ENCODE measurements at regions not wholly inside any gene's neighbourhood (a gene's known extent, or its start where the extent isn't known, plus 50 kb on each side); places are given as distances from the start of the nearest gene placed in this dataset.
"Not testable (repeated sequence)": the region's sequence is repeated elsewhere in the genome, so short reads cannot be mapped to it uniquely, and the experiment has no call there.

- not testable (repeated sequence) for H3K27me3 Mint-ChIP-seq (ENCODE audit: low read depth); H3K36me3 Mint-ChIP-seq (ENCODE audit: insufficient read depth in 2 of 2); DNase-seq; H3K27ac Mint-ChIP-seq; H3K4me1 Mint-ChIP-seq (ENCODE audit: low read depth); H3K9me3 Mint-ChIP-seq; H3K4me3 Mint-ChIP-seq; ATAC-seq (replicated peaks in 1 of 2)
These were observed 128.4 kb downstream of the ADCYAP1 start for GRCh38 chr18:1033092-1033491.

- Mint-ChIP-seq H3K9me3 (peaks cover 3 to 4% of the 10 kb centered on the region in 2 donors), H3K27ac (no peak overlapping the region), H3K27me3 (ENCODE audit: low read depth) (no peaks in the 10 kb centered on the region), H3K36me3 (ENCODE audit: insufficient read depth in 2 of 2) (no peaks in the 10 kb centered on the region), H3K4me3 (no peak overlapping the region), H3K4me1 (ENCODE audit: low read depth) (no peaks in the 10 kb centered on the region)
- DNase-seq (no peak), ATAC-seq (replicated peaks in 1 of 2) (no peak)
These were observed 130.3 kb downstream of the ADCYAP1 start for GRCh38 chr18:1034971-1035370.

DNA sequence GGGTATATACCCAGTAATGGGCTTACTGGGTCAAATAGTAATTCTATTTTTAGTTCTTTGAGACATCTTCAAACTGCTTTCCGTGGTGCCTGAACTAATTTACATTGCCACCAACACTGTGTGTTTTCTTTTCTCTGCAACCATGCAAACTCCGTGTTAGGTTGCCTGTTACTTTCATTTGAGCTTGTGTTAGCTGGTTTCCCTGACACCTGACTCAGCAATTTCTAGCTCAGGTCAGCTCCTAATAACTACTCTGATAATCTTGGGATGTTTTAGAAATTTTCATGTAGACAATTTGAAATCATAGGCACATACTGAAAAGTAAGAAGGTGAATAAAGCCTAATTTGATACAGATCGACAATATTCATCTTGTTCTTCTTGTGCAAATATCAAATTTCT lies 132.3 kb downstream of the ADCYAP1 start:
- H3K4me1 Mint-ChIP-seq (ENCODE audit: low read depth) = no peaks in the 10 kb centered on the region
- no peak overlapping the region for H3K27ac Mint-ChIP-seq
- no peak for ATAC-seq (replicated peaks in 1 of 2)

GRCh38 chr18:1037776-1038175 lies 133.1 kb downstream of the ADCYAP1 start:
- no peaks in the 10 kb centered on the region for H3K36me3 Mint-ChIP-seq (ENCODE audit: insufficient read depth in 2 of 2)
- H3K27ac Mint-ChIP-seq = no peak overlapping the region
- H3K4me3 Mint-ChIP-seq = no peak overlapping the region
- no peak for ATAC-seq (replicated peaks in 1 of 2)
- H3K9me3 Mint-ChIP-seq = peaks cover 0 to 2% of the 10 kb centered on the region in 2 donors
- DNase-seq = no peak
- no peaks in the 10 kb centered on the region for H3K4me1 Mint-ChIP-seq (ENCODE audit: low read depth)
- no peaks in the 10 kb centered on the region for H3K27me3 Mint-ChIP-seq (ENCODE audit: low read depth)

More for the DNA sequence above, 132.3 kb downstream of the ADCYAP1 start:
- H3K27me3 Mint-ChIP-seq (ENCODE audit: low read depth) = no peaks in the 10 kb centered on the region
- no peak overlapping the region for H3K4me3 Mint-ChIP-seq
- peaks cover under 1 to 2% of the 10 kb centered on the region in 2 donors for H3K9me3 Mint-ChIP-seq
- H3K36me3 Mint-ChIP-seq (ENCODE audit: insufficient read depth in 2 of 2) = no peaks in the 10 kb centered on the region
- DNase-seq = no peak

DNA sequence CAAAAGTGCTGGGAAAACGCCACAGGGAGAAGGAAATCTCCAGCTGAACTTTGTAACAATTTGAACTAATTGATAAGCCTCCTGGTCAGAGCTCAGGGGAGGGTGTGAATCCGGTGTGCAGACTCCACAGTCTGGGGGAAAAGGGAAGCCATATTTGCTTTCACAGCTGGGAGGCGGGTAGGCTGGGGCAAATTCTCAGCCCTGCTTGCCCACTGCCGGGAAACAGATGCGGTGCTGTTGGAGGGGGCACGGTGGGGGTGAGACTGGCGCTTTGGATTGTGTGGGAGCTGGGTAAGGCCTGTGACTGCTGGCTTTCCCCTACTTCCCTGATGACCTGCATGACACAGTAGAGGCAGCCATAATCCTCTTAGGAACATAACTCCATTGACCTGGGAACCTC lies 134.8 kb downstream of the ADCYAP1 start:
- ATAC-seq (replicated peaks in 1 of 2) = no peak
- Mint-ChIP-seq H3K4me1 (ENCODE audit: low read depth) (no peaks in the 10 kb centered on the region), H3K4me3 (no peak overlapping the region), H3K27me3 (ENCODE audit: low read depth) (no peaks in the 10 kb centered on the region), H3K9me3 (peaks cover 0 to 2% of the 10 kb centered on the region in 2 donors), H3K36me3 (ENCODE audit: insufficient read depth in 2 of 2) (no peaks in the 10 kb centered on the region), H3K27ac (no peak overlapping the region)
- no peak for DNase-seq

DNA sequence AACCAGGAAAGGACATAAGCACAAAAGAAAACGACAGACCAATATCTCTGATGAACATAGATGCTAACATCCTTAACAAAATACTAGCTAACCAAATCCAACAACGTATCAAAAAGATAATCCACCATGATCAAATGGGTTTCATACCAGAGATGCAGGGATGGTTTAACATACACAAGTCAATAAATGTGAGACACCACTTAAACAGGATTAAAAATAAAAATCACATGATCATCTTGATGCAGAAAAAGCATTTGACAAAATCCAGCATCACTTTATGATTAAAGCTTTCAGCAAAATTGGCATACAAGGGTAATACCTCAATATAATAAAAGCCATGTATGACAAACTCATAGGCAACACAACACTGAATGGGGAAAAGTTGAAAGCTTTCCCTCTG lies 138.4 kb downstream of the ADCYAP1 start:
- not testable (repeated sequence) for ATAC-seq (replicated peaks in 1 of 2); H3K36me3 Mint-ChIP-seq (ENCODE audit: insufficient read depth in 2 of 2); H3K27me3 Mint-ChIP-seq (ENCODE audit: low read depth); H3K9me3 Mint-ChIP-seq; H3K4me3 Mint-ChIP-seq; H3K27ac Mint-ChIP-seq; DNase-seq; H3K4me1 Mint-ChIP-seq (ENCODE audit: low read depth)

GRCh38 chr18:1045658-1046057 lies 141.0 kb downstream of the ADCYAP1 start:
- ATAC-seq (replicated peaks in 1 of 2) (no peak), DNase-seq (no peak)
- H3K9me3 Mint-ChIP-seq = peaks cover 0 to 2% of the 10 kb centered on the region in 2 donors
- no peaks in the 10 kb centered on the region for H3K4me1 Mint-ChIP-seq (ENCODE audit: low read depth)
- no peak overlapping the region for H3K27ac Mint-ChIP-seq
- H3K27me3 Mint-ChIP-seq (ENCODE audit: low read depth) = no peaks in the 10 kb centered on the region
- no peak overlapping the region for H3K4me3 Mint-ChIP-seq
- H3K36me3 Mint-ChIP-seq (ENCODE audit: insufficient read depth in 2 of 2) = no peaks in the 10 kb centered on the region

- Mint-ChIP-seq H3K4me1 (ENCODE audit: low read depth) (no peaks in the 10 kb centered on the region), H3K36me3 (ENCODE audit: insufficient read depth in 2 of 2) (no peaks in the 10 kb centered on the region), H3K27me3 (ENCODE audit: low read depth) (no peaks in the 10 kb centered on the region), H3K4me3 (no peak overlapping the region), H3K9me3 (no peaks in the 10 kb centered on the region), H3K27ac (no peak overlapping the region)
- DNase-seq (no peak), ATAC-seq (replicated peaks in 1 of 2) (no peak)
These were observed 142.7 kb downstream of the ADCYAP1 start for GRCh38 chr18:1047406-1047805.

DNA sequence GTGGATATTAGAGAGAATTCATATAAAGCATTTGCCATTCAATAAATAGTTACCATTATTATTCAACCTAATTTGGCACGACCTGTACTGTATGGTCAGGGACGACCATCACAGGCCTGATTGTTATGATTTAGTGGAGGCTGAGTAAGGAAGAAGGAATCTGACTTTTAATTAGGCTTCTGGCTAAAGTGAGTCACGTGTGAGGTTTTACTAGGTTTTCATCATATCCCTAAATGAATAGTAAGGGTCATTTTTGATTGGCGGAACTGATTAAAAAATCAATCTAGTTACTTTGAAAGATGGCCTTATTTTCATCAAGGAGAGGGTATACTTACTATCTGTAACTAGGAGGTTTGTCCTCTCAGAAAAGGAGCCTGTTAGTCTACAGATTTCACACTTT lies 143.4 kb downstream of the ADCYAP1 start:
- H3K9me3 Mint-ChIP-seq = no peaks in the 10 kb centered on the region
- H3K36me3 Mint-ChIP-seq (ENCODE audit: insufficient read depth in 2 of 2) = no peaks in the 10 kb centered on the region
- H3K4me1 Mint-ChIP-seq (ENCODE audit: low read depth) = no peaks in the 10 kb centered on the region
- no peak overlapping the region for H3K27ac Mint-ChIP-seq
- DNase-seq (no peak), ATAC-seq (replicated peaks in 1 of 2) (no peak)
- H3K4me3 Mint-ChIP-seq = no peak overlapping the region
- no peaks in the 10 kb centered on the region for H3K27me3 Mint-ChIP-seq (ENCODE audit: low read depth)

- ATAC-seq (replicated peaks in 1 of 2) = no peak
- no peaks in the 10 kb centered on the region for H3K4me1 Mint-ChIP-seq (ENCODE audit: low read depth)
- no peak for DNase-seq
- H3K27me3 Mint-ChIP-seq (ENCODE audit: low read depth) = no peaks in the 10 kb centered on the region
- no peaks in the 10 kb centered on the region for H3K9me3 Mint-ChIP-seq
- H3K36me3 Mint-ChIP-seq (ENCODE audit: insufficient read depth in 2 of 2) = no peaks in the 10 kb centered on the region
- H3K4me3 Mint-ChIP-seq = no peak overlapping the region
- no peak overlapping the region for H3K27ac Mint-ChIP-seq
These were observed 144.5 kb downstream of the ADCYAP1 start for GRCh38 chr18:1049173-1049572.

DNA sequence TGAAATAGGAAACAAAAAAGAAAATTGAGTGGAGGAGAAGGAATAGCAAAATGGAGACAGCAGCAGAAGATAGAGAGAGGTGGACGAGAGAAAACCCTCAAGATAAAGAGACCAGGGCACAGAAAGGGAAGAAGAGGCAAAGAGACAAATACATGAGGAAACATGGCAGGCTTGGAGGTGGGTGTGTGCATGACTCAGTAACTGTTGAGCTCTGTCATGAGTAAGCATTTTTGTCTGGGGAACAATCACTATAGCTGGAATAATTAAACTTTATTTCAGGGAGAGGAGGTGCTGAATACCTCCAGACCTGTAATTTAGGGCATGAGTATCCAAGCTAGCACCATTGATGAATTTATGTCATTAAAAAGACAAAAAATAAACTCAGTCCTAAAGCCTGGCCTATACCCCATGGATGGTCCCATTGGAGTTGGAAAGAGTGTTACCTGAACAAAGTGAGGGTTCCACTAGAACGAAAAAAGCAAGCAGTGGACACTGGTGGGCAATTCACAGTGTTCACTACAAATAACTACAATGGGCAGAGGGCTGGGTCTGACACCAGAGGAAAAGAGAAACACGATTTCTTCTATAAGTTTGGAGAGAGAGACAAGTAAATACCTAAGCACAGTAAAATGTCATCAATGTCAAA lies 145.5 kb downstream of the ADCYAP1 start:
- Mint-ChIP-seq H3K9me3 (no peaks in the 10 kb centered on the region), H3K4me3 (no peak overlapping the region), H3K27me3 (ENCODE audit: low read depth) (no peaks in the 10 kb centered on the region), H3K4me1 (ENCODE audit: low read depth) (no peaks in the 10 kb centered on the region), H3K36me3 (ENCODE audit: insufficient read depth in 2 of 2) (no peaks in the 10 kb centered on the region), H3K27ac (no peak overlapping the region)
- ATAC-seq (replicated peaks in 1 of 2) (no peak), DNase-seq (no peak)

DNA sequence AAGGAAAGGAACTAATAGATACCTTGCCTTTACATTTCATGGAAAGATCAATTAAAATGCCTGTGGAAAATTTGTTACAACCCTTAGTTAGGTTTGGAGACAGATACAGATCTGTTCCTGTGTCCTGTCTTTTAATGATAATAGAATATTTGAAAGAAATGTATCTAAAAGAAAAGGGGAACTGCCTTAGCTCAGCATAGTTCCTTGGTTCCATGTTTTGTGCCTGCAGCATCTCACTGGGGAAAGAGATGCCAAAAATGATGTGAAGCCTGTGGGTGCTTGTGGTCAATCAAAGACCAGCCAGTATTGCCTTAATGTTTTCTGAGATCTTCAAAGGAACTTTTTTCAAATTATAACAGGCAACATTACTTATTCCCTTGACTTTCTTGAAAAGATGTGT lies 147.6 kb downstream of the ADCYAP1 start:
- no peaks in the 10 kb centered on the region for H3K36me3 Mint-ChIP-seq (ENCODE audit: insufficient read depth in 2 of 2)
- no peaks in the 10 kb centered on the region for H3K4me1 Mint-ChIP-seq (ENCODE audit: low read depth)
- H3K4me3 Mint-ChIP-seq = no peak overlapping the region
- ATAC-seq (replicated peaks in 1 of 2) = no peak
- no peak overlapping the region for H3K27ac Mint-ChIP-seq
- H3K27me3 Mint-ChIP-seq (ENCODE audit: low read depth) = no peaks in the 10 kb centered on the region
- peaks cover 4% of the 10 kb centered on the region in 2 donors for H3K9me3 Mint-ChIP-seq
- no peak for DNase-seq

GRCh38 chr18:1053331-1054315 lies 149.0 kb downstream of the ADCYAP1 start:
- H3K36me3 Mint-ChIP-seq (ENCODE audit: insufficient read depth in 2 of 2) = no peaks in the 10 kb centered on the region
- no peak for ATAC-seq (replicated peaks in 1 of 2)
- DNase-seq = no peak
- no peaks in the 10 kb centered on the region for H3K27me3 Mint-ChIP-seq (ENCODE audit: low read depth)
- H3K4me3 Mint-ChIP-seq = no peak overlapping the region
- peaks cover 5 to 9% of the 10 kb centered on the region in 2 donors for H3K9me3 Mint-ChIP-seq
- no peaks in the 10 kb centered on the region for H3K4me1 Mint-ChIP-seq (ENCODE audit: low read depth)
- H3K27ac Mint-ChIP-seq = no peak overlapping the region
